Panc1 (cell line): ENCODE measurements at regions not wholly inside any gene's neighbourhood (a gene's known extent, or its start where the extent isn't known, plus 50 kb on each side); places are given as distances from the start of the nearest gene placed in this dataset.

ENCODE experiments used
- ATAC-seq: fragments of 200-7000 bp; cut with Tn5 transposase; 2 replicates; pipeline ENCODE4 v1.9.1; 2020; ENCODE audit warnings: mild to moderate bottlenecking, moderate library complexity
- BruUV-seq: library from RNA; stranded (reverse); fragments of 400-500 nt; replicated peaks from 2 replicates; lab custom pipeline; 2021; lab: Mats Ljungman, UMichigan
- CTCF ChIA-PET: fragments of 300-600 bp; sonication (Branson Sonifier 250); formaldehyde crosslinking; loops from one replicate; lab custom pipeline; 2022; ENCODE audit warnings: antibody characterized with exemption; lab: Charles Lee
- POLR2A ChIA-PET: fragments of 300-600 bp; sonication (Branson Sonifier 250); formaldehyde crosslinking; loops from one replicate; lab custom pipeline; 2022; ENCODE audit warnings: antibody characterized with exemption; lab: Charles Lee
- DNase-seq: peaks from one replicate; pipeline ENCODE4 v3.0.0-alpha.2; 2010; ENCODE audit warnings: low read depth, low spot score
- H3K27ac ChIP-seq: 2 replicates; pipeline ENCODE4 v1.5.1; 2011; ENCODE audit warnings: mild to moderate bottlenecking, low read length, inconsistent platforms
- H3K27me3 ChIP-seq: fragments of 200-500 bp; sonication (Bioruptor generic); 2 replicates; pipeline ENCODE4 v1.6.0; 2014; ENCODE audit warnings: low read length, inconsistent platforms; ENCODE audit not compliant: control insufficient read depth, insufficient read depth
- H3K36me3 ChIP-seq: fragments of 200-500 bp; sonication (Bioruptor generic); 2 replicates; pipeline ENCODE4 v1.5.1; 2014; ENCODE audit warnings: inconsistent platforms, mild to moderate bottlenecking, low read length, moderate library complexity; ENCODE audit not compliant: control insufficient read depth, insufficient read depth
- H3K4me1 ChIP-seq: 2 replicates; pipeline ENCODE4 v1.5.1; 2011; ENCODE audit warnings: inconsistent platforms, mild to moderate bottlenecking, low read length, moderate library complexity; ENCODE audit not compliant: control insufficient read depth, insufficient read depth
- H3K4me3 ChIP-seq, 2 experiments: 2 replicates each; pipeline ENCODE4 v1.5.1; 2011 to 2012; ENCODE audit warnings: low read depth in 2 of 2, low read length in 2 of 2, mild to moderate bottlenecking in 2 of 2, inconsistent platforms in 1 of 2, moderate library complexity in 1 of 2
- H3K9me3 ChIP-seq: fragments of 200-500 bp; sonication (Bioruptor generic); 2 replicates; pipeline ENCODE4 v1.5.1; 2014; ENCODE audit warnings: low read depth, mild to moderate bottlenecking, inconsistent platforms, low read length, moderate library complexity; ENCODE audit not compliant: control insufficient read depth, insufficient read depth
- CTCF ChIP-seq: fragments of 450-650 bp; IDR thresholded peaks from 2 replicates; pipeline ENCODE4 v1.5.1; 2017; ENCODE audit warnings: mild to moderate bottlenecking
- POLR2AphosphoS5 ChIP-seq: IDR thresholded peaks from 2 replicates; pipeline ENCODE4 v1.6.1; 2012; ENCODE audit warnings: mild to moderate bottlenecking, low read depth, low read length, moderate library complexity
- SIN3A ChIP-seq: IDR thresholded peaks from 2 replicates; pipeline ENCODE4 v1.6.1; 2012; ENCODE audit warnings: low read depth, mild to moderate bottlenecking, low read length, moderate library complexity, borderline replicate concordance; ENCODE audit not compliant: insufficient read depth
- TCF7L2 ChIP-seq: IDR thresholded peaks from 2 replicates; pipeline ENCODE4 v1.6.1; 2011; ENCODE audit warnings: mild to moderate bottlenecking, low read depth, low read length, inconsistent platforms
- in situ Hi-C: cut with HindIII; loops from 2 replicates; pipeline ENCODE4 v1.10.0; 2016; ENCODE audit warnings: low sequenced_read_pairs, low pct_unique_long_range_greater_than_20kb
- intact Hi-C: fragments of 100-400 bp; cut with micrococcal nuclease; formaldehyde crosslinking; loops from one replicate; pipeline ENCODE4 v1.10.0; 2022; ENCODE audit not compliant: unreplicated experiment
- TF ChIP-seq, protein P1 (sequence below), 2 experiments: IDR thresholded peaks; 2 replicates each; pipeline ENCODE4 v1.6.1; 2011 to 2012; ENCODE audit warnings: low read depth in 2 of 2, control low read depth in 1 of 2, low read length in 1 of 2, mild to moderate bottlenecking in 1 of 2, moderate library complexity in 1 of 2; ENCODE audit not compliant: insufficient read depth in 1 of 2

DNA sequence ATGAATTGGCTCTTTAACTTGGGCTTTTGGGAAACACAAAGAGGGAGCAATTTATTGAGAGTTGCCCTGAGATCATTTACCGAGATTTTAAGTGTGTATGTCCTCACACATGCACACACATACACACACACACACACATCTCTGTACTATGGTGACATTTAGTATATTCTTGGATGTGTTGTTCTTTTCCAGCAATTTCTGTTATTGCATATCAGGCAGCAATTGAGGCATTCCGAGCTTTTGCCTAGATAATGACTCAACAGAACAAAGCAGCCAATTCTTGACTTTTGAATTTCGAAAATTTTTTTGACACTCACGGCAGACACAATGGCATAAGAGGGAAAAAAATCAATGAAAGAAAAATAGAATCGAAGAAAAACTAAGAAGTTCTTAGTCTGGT, 248.5 kb downstream of the DUSP6 start:
- CTCF ChIA-PET = no interaction called here

GRCh38 chr12:89101440-89101839, 250.9 kb downstream of the DUSP6 start:
- no peaks in the 10 kb centered on the region for H3K27me3 ChIP-seq
- no peaks in the 10 kb centered on the region for H3K36me3 ChIP-seq
- H3K9me3 ChIP-seq = no peaks in the 10 kb centered on the region
- no TSS peak for BruUV-seq
- in situ Hi-C loops (no loop called here), intact Hi-C loops (no loop called here)
- POLR2A ChIA-PET = no interaction called here
- CTCF ChIA-PET = no interaction called here
- no peak for DNase-seq
- H3K4me1 ChIP-seq = no peaks in the 10 kb centered on the region
- H3K4me3 ChIP-seq = no peak overlapping the region
- no peak for TF ChIP-seq TCF7L2
- H3K27ac ChIP-seq = no peak overlapping the region
- ATAC-seq = no peak

More for the DNA sequence above, 248.5 kb downstream of the DUSP6 start:
- in situ Hi-C loops = no loop called here
- POLR2A ChIA-PET = no interaction called here
- intact Hi-C loops = no loop called here
- no peaks in the 10 kb centered on the region for H3K27me3 ChIP-seq
- no peaks in the 10 kb centered on the region for H3K9me3 ChIP-seq
- no TSS peak for BruUV-seq
- no peak overlapping the region for H3K27ac ChIP-seq
- TF ChIP-seq TCF7L2 = no peak
- TF ChIP-seq CTCF = no peak
- TF ChIP-seq, protein P1, sequence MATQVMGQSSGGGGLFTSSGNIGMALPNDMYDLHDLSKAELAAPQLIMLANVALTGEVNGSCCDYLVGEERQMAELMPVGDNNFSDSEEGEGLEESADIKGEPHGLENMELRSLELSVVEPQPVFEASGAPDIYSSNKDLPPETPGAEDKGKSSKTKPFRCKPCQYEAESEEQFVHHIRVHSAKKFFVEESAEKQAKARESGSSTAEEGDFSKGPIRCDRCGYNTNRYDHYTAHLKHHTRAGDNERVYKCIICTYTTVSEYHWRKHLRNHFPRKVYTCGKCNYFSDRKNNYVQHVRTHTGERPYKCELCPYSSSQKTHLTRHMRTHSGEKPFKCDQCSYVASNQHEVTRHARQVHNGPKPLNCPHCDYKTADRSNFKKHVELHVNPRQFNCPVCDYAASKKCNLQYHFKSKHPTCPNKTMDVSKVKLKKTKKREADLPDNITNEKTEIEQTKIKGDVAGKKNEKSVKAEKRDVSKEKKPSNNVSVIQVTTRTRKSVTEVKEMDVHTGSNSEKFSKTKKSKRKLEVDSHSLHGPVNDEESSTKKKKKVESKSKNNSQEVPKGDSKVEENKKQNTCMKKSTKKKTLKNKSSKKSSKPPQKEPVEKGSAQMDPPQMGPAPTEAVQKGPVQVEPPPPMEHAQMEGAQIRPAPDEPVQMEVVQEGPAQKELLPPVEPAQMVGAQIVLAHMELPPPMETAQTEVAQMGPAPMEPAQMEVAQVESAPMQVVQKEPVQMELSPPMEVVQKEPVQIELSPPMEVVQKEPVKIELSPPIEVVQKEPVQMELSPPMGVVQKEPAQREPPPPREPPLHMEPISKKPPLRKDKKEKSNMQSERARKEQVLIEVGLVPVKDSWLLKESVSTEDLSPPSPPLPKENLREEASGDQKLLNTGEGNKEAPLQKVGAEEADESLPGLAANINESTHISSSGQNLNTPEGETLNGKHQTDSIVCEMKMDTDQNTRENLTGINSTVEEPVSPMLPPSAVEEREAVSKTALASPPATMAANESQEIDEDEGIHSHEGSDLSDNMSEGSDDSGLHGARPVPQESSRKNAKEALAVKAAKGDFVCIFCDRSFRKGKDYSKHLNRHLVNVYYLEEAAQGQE (IDR thresholded peaks at IDR 0.05; ENCODE audit: insufficient read depth in 1 of 2, low read depth in 2 of 2, low read length in 1 of 2) = no peak
- TF ChIP-seq SIN3A = no peak
- no peak for TF ChIP-seq POLR2AphosphoS5
- DNase-seq (no peak), ATAC-seq (no peak)
- no peaks in the 10 kb centered on the region for H3K36me3 ChIP-seq
- no peaks in the 10 kb centered on the region for H3K4me1 ChIP-seq
- H3K4me3 ChIP-seq = no peak overlapping the region

DNA sequence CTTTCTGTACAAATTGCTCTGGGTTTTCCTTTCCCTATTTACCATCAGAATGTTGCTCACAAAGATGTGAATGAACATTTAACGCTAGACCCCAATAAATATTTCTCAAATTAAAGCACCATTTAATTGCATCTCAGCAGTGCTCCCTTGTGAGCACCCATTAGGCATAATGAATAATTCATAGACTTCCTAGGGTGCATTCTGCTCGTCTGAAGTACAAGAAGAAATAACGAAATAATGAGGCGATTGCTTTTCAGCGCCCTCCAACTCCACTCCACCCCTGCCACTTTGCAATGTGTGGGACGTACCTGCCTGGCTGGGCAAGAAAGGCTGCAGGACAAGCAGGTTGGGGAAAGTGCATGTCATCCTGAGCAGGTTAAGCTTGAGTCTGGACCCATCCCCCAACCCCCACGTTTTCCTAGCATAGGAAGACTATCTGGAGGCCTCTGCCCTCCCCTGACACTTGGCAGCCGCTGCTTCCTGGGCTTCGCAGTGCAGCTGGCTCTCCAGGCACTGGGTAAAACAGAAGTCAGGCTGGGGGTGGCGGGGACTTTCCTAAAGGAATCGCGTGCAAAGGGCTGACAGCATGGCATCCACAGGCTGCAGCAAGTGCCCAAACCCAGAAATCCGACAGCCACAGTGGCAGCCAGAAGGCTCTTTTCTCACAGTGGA, 253.7 kb downstream of the DUSP6 start:
- Histone ChIP-seq H3K9me3 (no peaks in the 10 kb centered on the region), H3K36me3 (no peaks in the 10 kb centered on the region), H3K27ac (no peak overlapping the region), H3K4me1 (no peaks in the 10 kb centered on the region), H3K27me3 (no peaks in the 10 kb centered on the region), H3K4me3 (no peak overlapping the region)
- no TSS peak for BruUV-seq
- TF ChIP-seq CTCF = no peak
- TF ChIP-seq, protein P1 (IDR thresholded peaks at IDR 0.05; ENCODE audit: insufficient read depth in 1 of 2, low read depth in 2 of 2, low read length in 1 of 2) = no peak
- TF ChIP-seq POLR2AphosphoS5 = no peak
- no peak for TF ChIP-seq SIN3A
- no peak for TF ChIP-seq TCF7L2
- CTCF ChIA-PET = no interaction called here
- POLR2A ChIA-PET = no interaction called here
- intact Hi-C loops = no loop called here
- DNase-seq (no peak), ATAC-seq (no peak)
- in situ Hi-C loops = no loop called here
